HepG2 (cell line): ENCODE measurements at regions not wholly inside any gene's neighbourhood (a gene's known extent, or its start where the extent isn't known, plus 50 kb on each side); places are given as distances from the start of the nearest gene placed in this dataset.

ENCODE experiments used
- ATAC-seq: fragments of 200-7000 bp; cut with Tn5 transposase; 3 replicates; pipeline ENCODE4 v1.9.1; 2020; ENCODE audit warnings: mild to moderate bottlenecking, moderate library complexity
- BruUV-seq: library from RNA; stranded (reverse); fragments of 400-500 nt; replicated peaks from 2 replicates; lab custom pipeline; 2021; lab: Mats Ljungman, UMichigan
- CTCF ChIA-PET: fragments of 300-600 bp; formaldehyde crosslinking; extraction: SDS; loops from one replicate; lab custom pipeline; 2021; ENCODE audit warnings: low total read pairs, inconsistent platforms, low intra/inter-chr PET ratio; lab: Yijun Ruan, JAX
- POLR2A ChIA-PET: fragments of 350-600 bp; sonication (Branson Sonifier 250); formaldehyde crosslinking; loops from one replicate; lab custom pipeline; 2020; ENCODE audit warnings: antibody characterized with exemption, inconsistent platforms; lab: Yijun Ruan, JAX
- DNase-seq: peaks from one replicate; pipeline ENCODE4 v3.0.0-alpha.2; 2015; ENCODE audit warnings: low spot score
- FAIRE-seq: peaks from 3 replicates; lab custom pipeline; 2011; peaks lifted over from hg19 to GRCh38; lab: Jason Lieb, UNC
- H2AFZ ChIP-seq: one replicate; pipeline ENCODE4 v1.6.1; 2011; ENCODE audit warnings: low read length, inconsistent platforms
- H3K27ac ChIP-seq: fragments of 300-600 bp; 3 replicates; pipeline ENCODE4 v1.8.0; 2011; ENCODE audit warnings: mixed run types, mild to moderate bottlenecking, mixed read lengths, low read length, inconsistent platforms; ENCODE audit not compliant: insufficient read depth; ENCODE audit errors: extremely low read length
- H3K27me3 ChIP-seq, 2 experiments: fragments of 200-600 bp in 1 of 2; 2 replicates in 1 of 2; 3 replicates in 1 of 2; pipeline versions ENCODE4 v1.6.0 to v1.8.0; 2011; ENCODE audit warnings: low read length in 2 of 2, mild to moderate bottlenecking in 2 of 2, moderate library complexity in 2 of 2, inconsistent platforms in 1 of 2; ENCODE audit not compliant: insufficient read depth in 2 of 2, control insufficient read depth in 1 of 2
- H3K36me3 ChIP-seq, 2 experiments: fragments of 200-600 bp in 1 of 2; replicated peaks in 1 of 2; 2 replicates in 1 of 2; 3 replicates in 1 of 2; pipeline versions ENCODE4 v1.5.1 to v1.8.0; 2011; ENCODE audit warnings: low read length in 2 of 2, inconsistent platforms in 1 of 2; ENCODE audit not compliant: insufficient read depth in 2 of 2, control insufficient read depth in 1 of 2
- H3K4me1 ChIP-seq: 2 replicates; pipeline ENCODE4 v1.5.1; 2012; ENCODE audit warnings: low read length, inconsistent platforms; ENCODE audit not compliant: insufficient read depth
- H3K4me2 ChIP-seq: 2 replicates; pipeline ENCODE4 v1.6.0; 2011; ENCODE audit warnings: low read depth, low read length, inconsistent platforms
- H3K4me3 ChIP-seq, 3 experiments: fragments of 200-600 bp in 1 of 3; sonication (generic), shearing (Covaris generic) in 1 of 3; replicated peaks in 1 of 3; 2 replicates each; pipeline ENCODE4 v1.5.1; 2011 to 2016; ENCODE audit warnings: low read length in 3 of 3, inconsistent platforms in 2 of 3, low read depth in 2 of 3, mild to moderate bottlenecking in 2 of 3, control low read depth in 1 of 3, mixed read lengths in 1 of 3; ENCODE audit not compliant: insufficient read depth in 1 of 3
- H3K79me2 ChIP-seq: one replicate; pipeline ENCODE4 v1.6.1; 2011; ENCODE audit warnings: low read length, inconsistent platforms; ENCODE audit not compliant: insufficient read depth
- H3K9ac ChIP-seq: 2 replicates; pipeline ENCODE4 v1.6.0; 2011; ENCODE audit warnings: mild to moderate bottlenecking, low read depth, low read length, inconsistent platforms; ENCODE audit not compliant: insufficient read depth
- H3K9me3 ChIP-seq: 2 replicates; pipeline ENCODE4 v1.5.1; 2012; ENCODE audit warnings: mild to moderate bottlenecking, low read length
- H4K20me1 ChIP-seq: 2 replicates; pipeline ENCODE4 v1.6.0; 2011; ENCODE audit warnings: inconsistent platforms, mild to moderate bottlenecking, low read length, moderate library complexity; ENCODE audit not compliant: insufficient read depth
- CEBPB ChIP-seq: IDR thresholded peaks from 2 replicates; pipeline ENCODE4 v1.6.1; 2011; ENCODE audit warnings: low read depth, low read length, improper control_type of control experiment, borderline replicate concordance
- CEBPG ChIP-seq: IDR thresholded peaks from 2 replicates; pipeline ENCODE4 v1.6.1; 2016
- CREM ChIP-seq, 2 experiments: sonication (generic) in 1 of 2; formaldehyde crosslinking in 1 of 2; IDR thresholded peaks; 2 replicates each; pipeline versions ENCODE4 v1.4.0 to v1.6.1; 2016 to 2020; ENCODE audit warnings: antibody characterized with exemption in 1 of 2, mild to moderate bottlenecking in 1 of 2, missing genetic modification reagents in 1 of 2
- IRF9 ChIP-seq: sonication (generic); formaldehyde crosslinking; IDR thresholded peaks from 2 replicates; pipeline ENCODE4 v1.8.0; 2022; ENCODE audit warnings: missing genetic modification reagents, mild to moderate bottlenecking, borderline replicate concordance
- KAT8 ChIP-seq: IDR thresholded peaks from 2 replicates; pipeline ENCODE4 v1.6.1; 2016; ENCODE audit warnings: missing genetic modification reagents, missing compliant biosample characterization
- MLLT10 ChIP-seq: sonication (generic); formaldehyde crosslinking; IDR thresholded peaks from 2 replicates; pipeline ENCODE4 v1.4.0; 2020; ENCODE audit warnings: missing genetic modification reagents
- RCOR2 ChIP-seq: IDR thresholded peaks from 2 replicates; pipeline ENCODE4 v1.6.1; 2016; ENCODE audit warnings: missing biosample characterization, missing genetic modification reagents
- REST ChIP-seq, 2 experiments: IDR thresholded peaks; 2 replicates each; pipeline ENCODE4 v1.6.1; 2011 to 2012; ENCODE audit warnings: low read length in 2 of 2, borderline replicate concordance in 1 of 2, low read depth in 1 of 2, mild to moderate bottlenecking in 1 of 2, moderate library complexity in 1 of 2
- ZBTB26 ChIP-seq: IDR thresholded peaks from 2 replicates; pipeline ENCODE4 v1.6.1; 2016; ENCODE audit warnings: missing compliant biosample characterization, missing genetic modification reagents, borderline replicate concordance
- ZEB1 ChIP-seq: IDR thresholded peaks from 2 replicates; pipeline ENCODE4 v1.6.1; 2012; ENCODE audit warnings: mild to moderate bottlenecking, low read depth, inconsistent platforms; ENCODE audit not compliant: insufficient replicate concordance
- ZNF432 ChIP-seq: sonication (generic); formaldehyde crosslinking; IDR thresholded peaks from 2 replicates; pipeline ENCODE4 v1.5.0; 2020; ENCODE audit warnings: missing genetic modification reagents, mild to moderate bottlenecking, borderline replicate concordance
- WGBS: methylation state at CpG from one replicate; pipeline ENCODE4 v1.1.6; 2017; ENCODE audit warnings: low lambda C conversion rate; 5-methylcytosine and 5-hydroxymethylcytosine counted together
- in situ Hi-C: cut with HindIII; loops from 2 replicates; pipeline ENCODE4 v1.10.0; 2017; ENCODE audit warnings: low pct_unique_long_range_greater_than_20kb; ENCODE audit not compliant: extremely low pct_ligation_motif_present
- intact Hi-C: fragments of 100-400 bp; cut with micrococcal nuclease; formaldehyde crosslinking; loops from one replicate; pipeline ENCODE4 v1.10.0; 2022; ENCODE audit not compliant: unreplicated experiment

- no peak for TF ChIP-seq IRF9 (CRISPR knock-in tag)
Observed at GRCh38 chr7:119465798-119466305, 807.1 kb upstream of the KCND2 start (continued).

- CTCF ChIA-PET, result no interaction called here
- no peaks in the 10 kb centered on the region for H3K9me3 ChIP-seq
- TF ChIP-seq CEBPB, result peak; percentile 73; the same call in 1 of the 2 replicates
- TF ChIP-seq ZEB1, result peak; percentile 57
- peak; percentile 59; the same call in 1 of the 2 replicates for TF ChIP-seq CEBPG (CRISPR knock-in tag)
- no peak for TF ChIP-seq KAT8 (CRISPR knock-in tag)
- TF ChIP-seq RCOR2 (CRISPR knock-in tag), result no peak
- peak in 1 of 2 experiments; percentile 39; a peak in 1 of 4 replicates for TF ChIP-seq REST (IDR thresholded peaks at IDR 0.05; ENCODE audit: borderline replicate concordance in 1 of 2, low read depth in 1 of 2, low read length in 2 of 2)
- TF ChIP-seq MLLT10 (CRISPR knock-in tag), result no peak
- no peak for TF ChIP-seq ZBTB26 (CRISPR knock-in tag)
- no peak for TF ChIP-seq CREM (IDR thresholded peaks at IDR 0.05)
- no peak for TF ChIP-seq CREM (CRISPR knock-in tag; IDR thresholded peaks at IDR 0.05)
- no peak for TF ChIP-seq ZNF432
- H3K4me3 ChIP-seq, result no peak overlapping the region
- DNase-seq (no peak), FAIRE-seq (peak; percentile 8), ATAC-seq (peak; percentile 43; the same call in 1 of the 3 replicates)
- POLR2A ChIA-PET, result no interaction called here
- H3K36me3 ChIP-seq, result no peaks in the 10 kb centered on the region
- WGBS, result 12% methylated on average over 7 of the region's 7 CpGs
- no peak overlapping the region for H3K27ac ChIP-seq
- 0 out of 2 replicates have a peak overlapping the region, but pooled peaks have one; percentile 10 for H3K4me2 ChIP-seq
- intact Hi-C loops, result no loop called here
- no peaks in the 10 kb centered on the region; the same call in 1 of the 2 replicates for H3K4me1 ChIP-seq
- H3K9ac ChIP-seq, result no peak overlapping the region
- H4K20me1 ChIP-seq, result no peaks in the 10 kb centered on the region
- in situ Hi-C loops, result no loop called here
- no TSS peak for BruUV-seq
- H3K79me2 ChIP-seq, result no peaks in the 10 kb centered on the region
- H3K27me3 ChIP-seq, result no peaks in the 10 kb centered on the region
- H2AFZ ChIP-seq, result no peak overlapping the region
Observed at GRCh38 chr7:119472408-119473038, 800.5 kb upstream of the KCND2 start.
